Hepatocyte (in vitro differentiated cells): ENCODE measurements at regions not wholly inside any gene's neighbourhood (a gene's known extent, or its start where the extent isn't known, plus 50 kb on each side); places are given as distances from the start of the nearest gene placed in this dataset.

Experiments used
- EZH2phosphoT487 ChIP-seq: fragments of 200-600 bp; sonication (generic); IDR thresholded peaks from one replicate; pipeline ENCODE4 v1.6.1; 2018; ENCODE audit warnings: antibody characterized with exemption, mild to moderate bottlenecking, low read depth, moderate library complexity; ENCODE audit not compliant: unreplicated experiment, severe bottlenecking
- TF ChIP-seq, protein P1 (sequence below): fragments of 200-600 bp; sonication (generic); IDR thresholded peaks from 2 replicates; pipeline ENCODE4 v1.5.1; 2016; ENCODE audit warnings: antibody characterized with exemption, mild to moderate bottlenecking; ENCODE audit not compliant: poor library complexity

- TF ChIP-seq, protein P1, sequence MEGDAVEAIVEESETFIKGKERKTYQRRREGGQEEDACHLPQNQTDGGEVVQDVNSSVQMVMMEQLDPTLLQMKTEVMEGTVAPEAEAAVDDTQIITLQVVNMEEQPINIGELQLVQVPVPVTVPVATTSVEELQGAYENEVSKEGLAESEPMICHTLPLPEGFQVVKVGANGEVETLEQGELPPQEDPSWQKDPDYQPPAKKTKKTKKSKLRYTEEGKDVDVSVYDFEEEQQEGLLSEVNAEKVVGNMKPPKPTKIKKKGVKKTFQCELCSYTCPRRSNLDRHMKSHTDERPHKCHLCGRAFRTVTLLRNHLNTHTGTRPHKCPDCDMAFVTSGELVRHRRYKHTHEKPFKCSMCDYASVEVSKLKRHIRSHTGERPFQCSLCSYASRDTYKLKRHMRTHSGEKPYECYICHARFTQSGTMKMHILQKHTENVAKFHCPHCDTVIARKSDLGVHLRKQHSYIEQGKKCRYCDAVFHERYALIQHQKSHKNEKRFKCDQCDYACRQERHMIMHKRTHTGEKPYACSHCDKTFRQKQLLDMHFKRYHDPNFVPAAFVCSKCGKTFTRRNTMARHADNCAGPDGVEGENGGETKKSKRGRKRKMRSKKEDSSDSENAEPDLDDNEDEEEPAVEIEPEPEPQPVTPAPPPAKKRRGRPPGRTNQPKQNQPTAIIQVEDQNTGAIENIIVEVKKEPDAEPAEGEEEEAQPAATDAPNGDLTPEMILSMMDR, result no peak
- TF ChIP-seq EZH2phosphoT487, result no peak
Measured at GRCh38 chr6:9583753-9584352, 831.0 kb downstream of the TFAP2A start.
